Lung microvascular endothelial cell (primary cell): ENCODE measurements at regions not wholly inside any gene's neighbourhood (a gene's known extent, or its start where the extent isn't known, plus 50 kb on each side); places are given as distances from the start of the nearest gene placed in this dataset.
A peak's percentile ranks its signal among the peaks of the same experiment; 100 is the strongest.

ENCODE experiments used
- DNase-seq, 2 donors: peaks; one replicate each; pipeline versions ENCODE4 v3.0.0 to v3.0.0-alpha.2; 2010; ENCODE audit warnings: low read depth in 2 of 2

- no peak for DNase-seq
Measured at GRCh38 chr16:73321853-73322252, 273.9 kb upstream of the ZFHX3 start.

DNA sequence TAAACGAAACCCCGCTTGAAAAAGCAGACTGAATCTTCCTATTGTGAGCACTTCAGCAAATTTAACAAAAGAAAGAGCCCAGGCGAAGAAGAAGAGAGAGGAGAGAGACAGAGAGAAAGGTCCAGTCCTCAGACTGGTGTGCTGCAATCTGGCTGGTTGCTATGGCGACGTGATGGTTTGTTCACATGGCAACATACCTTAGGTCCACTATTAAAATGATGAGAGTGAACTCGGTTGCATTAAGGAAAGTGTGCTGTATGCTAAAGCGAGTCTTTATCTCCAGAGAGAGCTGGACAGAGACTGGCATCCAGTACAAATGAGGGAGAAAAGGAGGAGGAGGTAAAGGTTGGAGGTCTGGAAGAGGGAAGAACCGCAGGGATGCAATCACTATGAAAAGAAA is 271.8 kb upstream of the ZFHX3 start:
- no peak for DNase-seq

DNA sequence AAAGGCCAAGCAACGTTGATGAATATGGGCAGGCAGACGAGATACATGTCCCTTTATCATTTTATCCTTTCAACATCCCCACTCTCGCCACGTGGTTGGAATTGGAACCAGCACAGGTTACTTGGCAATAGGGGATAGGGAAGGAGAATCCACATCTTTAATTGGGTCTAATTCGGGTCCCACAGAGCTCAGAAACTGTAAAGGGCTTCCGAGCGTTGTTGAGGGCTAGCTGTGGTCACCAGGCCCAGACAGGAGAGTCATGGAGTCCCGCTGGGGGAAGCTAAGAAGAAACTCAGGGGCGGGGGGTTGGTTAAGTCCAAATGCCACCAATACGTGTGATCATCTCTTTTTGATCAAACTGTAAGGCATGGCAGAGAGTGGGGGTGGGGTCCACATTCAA is 271.3 kb upstream of the ZFHX3 start:
- DNase-seq, result no peak

- no peak for DNase-seq
Measured at GRCh38 chr16:73317321-73317857, 269.5 kb upstream of the ZFHX3 start.

DNA sequence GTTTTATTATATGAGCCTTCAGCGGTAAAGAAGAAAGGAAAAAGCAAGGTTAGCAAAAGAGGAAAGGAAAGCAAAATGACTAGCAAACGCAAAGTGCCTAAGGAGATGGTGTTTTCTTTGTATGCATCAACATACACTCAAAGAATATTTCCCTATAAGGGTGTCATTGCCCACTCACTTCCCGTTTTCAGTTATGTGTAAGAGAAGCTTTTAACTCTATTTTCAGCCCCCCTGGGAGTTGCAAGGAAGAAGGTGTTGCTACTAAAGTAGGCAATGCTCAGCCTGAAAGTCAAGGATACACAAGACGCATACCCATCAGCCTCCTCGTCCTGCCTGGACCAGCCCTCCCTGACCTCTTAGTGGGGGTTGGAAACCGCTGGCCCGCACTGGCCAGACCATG is 267.7 kb upstream of the ZFHX3 start:
- no peak for DNase-seq

DNA sequence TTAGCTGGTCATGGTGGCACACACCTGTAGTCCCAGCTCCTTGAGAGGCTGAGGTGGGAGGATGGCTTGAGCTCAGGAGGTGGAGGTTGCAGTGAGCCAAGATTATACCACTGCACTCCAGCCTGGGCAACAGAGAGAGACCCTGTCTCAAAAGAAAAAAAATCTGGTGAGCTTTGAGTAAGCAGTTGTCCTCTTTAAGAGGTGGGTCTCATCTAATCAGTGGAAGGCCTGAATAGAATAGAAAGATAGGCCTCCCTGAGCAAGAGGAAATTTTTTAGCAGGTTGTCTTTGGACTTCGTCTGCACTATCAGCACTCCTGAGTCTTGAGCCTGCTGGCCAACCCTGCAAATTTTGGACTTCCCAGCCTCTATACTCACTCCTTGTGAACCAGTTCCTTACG is 266.0 kb upstream of the ZFHX3 start:
- DNase-seq, result no peak

DNA sequence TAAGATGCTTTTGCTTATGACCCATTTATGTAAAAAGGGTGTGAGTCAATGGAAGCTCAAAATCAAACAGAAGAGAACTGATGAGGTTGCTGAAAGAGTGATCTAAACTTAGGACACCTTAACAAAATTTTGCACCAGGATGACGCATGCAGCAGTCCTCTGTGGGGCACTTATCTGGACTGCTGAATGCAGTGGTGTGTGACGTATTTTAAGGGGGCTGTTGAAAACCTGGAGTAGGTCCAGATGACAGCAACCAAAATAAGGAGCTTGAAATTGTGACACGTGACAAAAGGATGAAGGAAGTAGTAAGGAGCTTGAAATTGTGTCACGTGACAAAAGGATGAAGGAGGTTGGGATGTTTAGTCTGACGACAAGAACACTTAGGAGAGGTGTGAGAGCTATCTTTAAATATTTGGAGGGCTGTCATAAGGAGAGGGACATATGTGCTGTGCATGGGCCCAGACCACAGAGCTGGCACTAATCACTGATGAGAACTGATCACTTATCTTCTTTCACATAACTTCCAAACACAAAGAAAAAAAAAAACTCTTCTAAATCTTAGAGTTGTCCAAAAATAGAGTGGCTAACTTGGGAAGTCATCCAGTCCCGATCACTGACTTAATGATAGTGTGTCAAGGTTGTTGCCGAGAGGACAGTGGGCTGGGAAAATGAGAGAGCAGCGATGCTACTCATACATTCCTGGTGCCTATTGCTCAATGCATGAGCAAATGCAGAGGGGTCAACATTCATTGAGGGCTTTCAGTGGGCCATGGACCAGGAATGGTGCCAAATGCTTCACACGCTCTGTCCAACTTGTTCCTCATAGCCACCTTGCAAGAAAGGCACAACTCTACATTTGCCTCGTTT is 264.2 kb upstream of the ZFHX3 start:
- no peak for DNase-seq

GRCh38 chr16:73308771-73309170 is 260.8 kb upstream of the ZFHX3 start:
- DNase-seq, result no peak

GRCh38 chr16:73306901-73307413 is 259.0 kb upstream of the ZFHX3 start:
- no peak for DNase-seq

- no peak for DNase-seq
Measured at GRCh38 chr16:73304008-73304774, 256.3 kb upstream of the ZFHX3 start.

GRCh38 chr16:73302942-73303341 is 255.0 kb upstream of the ZFHX3 start:
- DNase-seq, result no peak

DNA sequence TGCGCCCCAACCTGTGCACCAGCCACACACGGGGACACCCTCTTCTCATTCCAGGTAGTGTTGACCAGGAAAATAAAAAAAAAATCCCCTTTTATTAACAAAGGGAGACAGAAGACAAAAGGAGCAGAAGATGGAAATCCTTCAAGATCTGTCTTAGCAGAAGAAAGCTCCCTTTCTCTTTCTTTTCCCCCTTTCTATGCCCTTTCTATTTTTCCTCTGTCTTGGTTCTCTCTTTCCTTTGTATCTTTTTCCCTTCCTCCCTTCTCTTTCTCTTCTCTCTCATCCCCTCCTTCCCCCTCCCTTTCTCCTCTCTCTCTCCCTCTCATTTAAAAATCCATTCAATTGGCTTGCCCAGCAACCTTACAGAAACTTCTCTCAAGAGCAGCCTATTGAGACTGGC is 254.1 kb upstream of the ZFHX3 start:
- DNase-seq, result no peak

DNA sequence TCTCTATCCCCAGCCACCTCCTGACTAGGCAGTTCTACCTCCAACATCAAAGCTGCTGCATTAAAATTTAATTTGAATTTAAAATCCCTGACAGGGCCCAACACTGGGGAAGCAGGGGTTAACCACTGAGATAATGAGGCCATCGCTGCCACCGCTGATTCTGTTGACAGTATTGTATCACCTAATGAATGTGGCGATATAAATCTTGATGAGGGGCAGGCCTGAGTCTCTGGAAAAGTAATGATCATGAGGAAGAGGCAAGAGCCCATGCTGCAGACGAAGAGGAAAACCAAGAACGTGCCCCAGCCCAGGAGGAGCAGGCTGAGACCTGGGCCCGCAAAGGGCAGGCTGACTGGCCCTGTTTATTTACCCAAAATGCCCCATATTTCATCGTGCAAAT is 251.4 kb upstream of the ZFHX3 start:
- DNase-seq, result no peak

DNA sequence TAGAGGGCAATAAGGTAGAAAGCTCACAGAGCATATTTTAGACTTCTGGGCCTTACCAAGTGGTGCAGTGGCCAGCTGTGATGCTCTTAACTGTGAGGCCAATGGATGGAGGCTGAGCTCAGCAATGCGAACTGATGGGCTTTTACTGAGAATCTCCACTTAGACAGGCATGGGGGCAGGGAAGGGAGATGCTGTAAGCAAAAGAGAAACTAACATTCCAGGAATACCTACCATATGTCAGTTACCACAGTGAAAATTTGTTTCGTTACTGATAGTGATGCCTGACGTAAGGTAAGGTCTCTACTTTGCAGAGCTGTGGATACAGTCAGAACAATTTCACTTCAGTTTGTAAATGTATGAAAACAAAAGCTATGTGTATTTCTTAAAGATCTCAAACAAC is 250.6 kb upstream of the ZFHX3 start:
- peak in 1 of 2 donors; percentile 1 for DNase-seq

DNA sequence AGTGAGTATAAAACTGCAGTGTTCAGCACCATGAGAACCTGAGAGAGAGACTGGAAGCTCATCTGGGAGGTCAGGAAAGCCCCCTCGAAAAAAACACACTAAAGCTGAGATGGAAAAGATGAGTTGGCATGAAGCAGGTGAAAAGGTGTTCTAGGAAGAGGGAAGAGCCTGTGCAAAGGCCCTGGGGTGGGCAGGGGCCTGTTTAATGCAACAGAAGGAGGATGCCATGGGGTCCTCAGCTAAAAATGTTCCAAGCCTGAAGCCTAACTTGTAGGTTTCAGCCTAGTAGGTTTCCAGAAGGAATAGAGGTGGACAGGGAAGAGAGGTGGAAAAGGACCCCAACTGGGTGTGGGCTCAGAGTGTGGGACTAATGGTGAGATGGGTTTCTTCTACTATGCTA is 242.3 kb upstream of the ZFHX3 start:
- no peak for DNase-seq

- DNase-seq, result no peak
Measured at GRCh38 chr16:73289232-73289631, 241.3 kb upstream of the ZFHX3 start.

GRCh38 chr16:73288520-73288919 is 240.6 kb upstream of the ZFHX3 start:
- DNase-seq, result no peak

DNA sequence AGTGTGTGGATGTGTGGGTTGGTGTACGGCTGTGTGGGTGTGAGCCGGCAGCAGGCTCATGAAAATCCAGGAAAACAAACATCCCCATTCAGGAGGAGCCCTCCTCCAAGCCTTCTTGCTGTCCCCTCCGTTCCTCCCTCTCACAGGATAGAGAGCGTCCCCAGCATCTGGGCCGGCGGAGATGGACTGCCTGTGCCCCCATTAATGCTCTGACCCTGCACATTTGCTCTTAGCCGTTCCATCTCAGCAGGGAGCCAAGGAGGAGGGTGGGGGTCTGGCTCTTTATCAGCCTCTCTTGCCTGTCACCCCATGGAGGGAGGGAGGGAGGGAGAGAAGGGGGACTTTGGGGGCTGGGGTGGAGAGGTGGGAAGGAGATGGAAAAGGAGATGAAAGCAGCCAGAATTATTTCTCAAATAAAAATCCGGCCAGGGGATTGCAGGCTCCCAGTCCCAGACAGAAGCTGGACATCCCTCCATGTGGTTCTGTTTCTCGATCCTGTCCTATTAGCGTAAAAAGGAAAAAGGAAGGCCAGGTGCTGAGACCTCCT is 240.0 kb upstream of the ZFHX3 start:
- DNase-seq, result no peak

GRCh38 chr16:73286346-73287267 is 238.7 kb upstream of the ZFHX3 start:
- DNase-seq, result no peak

GRCh38 chr16:73285436-73286201 is 237.7 kb upstream of the ZFHX3 start:
- DNase-seq, result no peak
